VCaP (cell line): ENCODE measurements at regions not wholly inside any gene's neighbourhood (a gene's known extent, or its start where the extent isn't known, plus 50 kb on each side); places are given as distances from the start of the nearest gene placed in this dataset.

Source experiments
- H3K27ac ChIP-seq: fragments of 450-650 bp; 2 replicates; pipeline ENCODE4 v1.5.1; 2017
- TF ChIP-seq, protein P1 (sequence below): fragments of 450-650 bp; conservative IDR thresholded peaks from 2 replicates; pipeline ENCODE4 v1.5.1; 2017; ENCODE audit warnings: mild to moderate bottlenecking, moderate library complexity

DNA sequence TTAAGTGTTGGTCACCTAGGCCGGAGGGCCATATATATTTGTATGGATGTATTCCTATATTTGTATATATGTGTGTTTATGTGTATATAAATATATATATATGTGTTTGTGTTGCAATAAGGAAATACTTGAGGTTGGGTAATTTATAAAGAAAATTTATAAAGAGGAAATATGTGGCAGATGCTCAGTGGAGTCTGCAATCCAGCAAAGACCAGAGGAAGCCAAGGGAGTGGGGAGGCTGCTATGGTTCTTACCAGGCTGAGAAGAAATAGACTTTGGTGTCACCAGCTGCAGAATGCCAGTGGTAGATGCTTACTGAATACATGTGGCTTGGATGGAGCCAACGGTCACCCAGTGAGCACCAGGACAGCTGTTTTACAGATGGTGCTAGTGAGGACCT, 97.4 kb upstream of the ELOVL5 start:
- TF ChIP-seq, protein P1, sequence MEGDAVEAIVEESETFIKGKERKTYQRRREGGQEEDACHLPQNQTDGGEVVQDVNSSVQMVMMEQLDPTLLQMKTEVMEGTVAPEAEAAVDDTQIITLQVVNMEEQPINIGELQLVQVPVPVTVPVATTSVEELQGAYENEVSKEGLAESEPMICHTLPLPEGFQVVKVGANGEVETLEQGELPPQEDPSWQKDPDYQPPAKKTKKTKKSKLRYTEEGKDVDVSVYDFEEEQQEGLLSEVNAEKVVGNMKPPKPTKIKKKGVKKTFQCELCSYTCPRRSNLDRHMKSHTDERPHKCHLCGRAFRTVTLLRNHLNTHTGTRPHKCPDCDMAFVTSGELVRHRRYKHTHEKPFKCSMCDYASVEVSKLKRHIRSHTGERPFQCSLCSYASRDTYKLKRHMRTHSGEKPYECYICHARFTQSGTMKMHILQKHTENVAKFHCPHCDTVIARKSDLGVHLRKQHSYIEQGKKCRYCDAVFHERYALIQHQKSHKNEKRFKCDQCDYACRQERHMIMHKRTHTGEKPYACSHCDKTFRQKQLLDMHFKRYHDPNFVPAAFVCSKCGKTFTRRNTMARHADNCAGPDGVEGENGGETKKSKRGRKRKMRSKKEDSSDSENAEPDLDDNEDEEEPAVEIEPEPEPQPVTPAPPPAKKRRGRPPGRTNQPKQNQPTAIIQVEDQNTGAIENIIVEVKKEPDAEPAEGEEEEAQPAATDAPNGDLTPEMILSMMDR = no peak
- H3K27ac ChIP-seq = no peak overlapping the region

DNA sequence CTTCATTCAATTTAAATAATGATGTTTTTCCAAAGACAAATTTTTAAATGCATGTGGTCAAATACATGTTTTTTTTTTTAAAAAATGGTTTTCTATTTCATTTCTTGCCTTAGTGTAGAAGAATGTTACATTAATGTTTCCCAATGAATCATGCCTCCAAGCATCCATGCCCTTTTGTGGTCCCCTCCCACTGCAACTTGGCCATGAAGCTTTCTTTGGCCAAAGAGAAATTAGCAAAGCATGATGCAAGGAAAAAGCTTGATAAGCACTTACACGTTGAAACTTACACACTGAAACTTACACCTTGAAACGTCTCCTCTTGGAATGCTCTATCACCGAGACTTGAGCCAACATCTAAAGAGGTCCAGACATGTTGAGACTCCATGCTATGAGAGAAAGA, 93.0 kb upstream of the ELOVL5 start:
- TF ChIP-seq, protein P1 = no peak
- H3K27ac ChIP-seq = no peak overlapping the region

DNA sequence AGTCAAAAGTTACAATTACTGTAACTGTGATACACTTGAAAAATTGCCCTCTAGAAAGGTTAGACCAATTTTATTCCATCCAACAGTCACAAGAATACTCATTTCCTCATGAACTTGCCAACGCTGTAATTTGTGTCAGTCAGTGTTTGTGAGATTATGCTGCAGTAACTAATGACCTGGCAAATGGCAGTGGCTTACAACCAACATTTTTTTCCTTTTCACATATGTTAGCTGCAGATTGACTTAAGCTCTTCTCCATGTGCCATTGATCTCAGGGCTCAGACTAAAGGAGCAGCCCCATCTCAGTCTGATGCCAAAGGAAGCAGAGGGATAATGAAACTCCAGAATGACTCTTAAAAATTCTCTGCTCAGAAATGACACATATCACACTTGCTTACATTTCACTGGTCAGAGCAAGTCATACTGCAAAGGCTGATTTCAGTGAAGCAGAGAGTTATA, 92.3 kb upstream of the ELOVL5 start:
- TF ChIP-seq, protein P1 = no peak
- no peak overlapping the region for H3K27ac ChIP-seq

DNA sequence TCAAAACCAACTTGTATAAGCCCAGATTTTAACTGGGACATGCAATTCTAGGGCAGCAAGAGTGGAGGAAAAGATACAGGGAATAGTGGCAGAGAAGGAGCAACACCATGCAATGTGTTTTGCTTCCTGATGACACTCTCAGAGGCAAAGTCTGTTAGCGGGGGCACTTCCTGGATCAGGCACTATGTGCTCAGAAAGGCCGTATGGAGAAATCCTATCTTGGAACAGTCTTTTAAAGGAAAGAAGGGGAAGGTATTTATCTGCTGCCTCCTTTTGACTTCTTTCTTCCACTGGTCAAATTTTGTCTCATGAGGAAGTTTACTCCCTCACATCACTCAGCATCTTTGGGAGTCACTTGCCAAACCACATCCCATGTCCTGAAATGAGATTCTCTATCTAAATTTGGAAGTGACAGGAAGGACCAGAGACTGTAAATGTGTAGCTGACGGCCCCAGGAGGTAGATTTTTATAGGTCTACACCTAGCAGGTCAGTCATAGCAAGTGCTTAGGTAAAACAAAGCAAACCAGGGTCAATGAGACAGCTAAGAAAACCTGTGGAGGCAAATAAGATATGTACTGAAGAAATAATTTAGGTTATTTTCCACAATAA, 91.7 kb upstream of the ELOVL5 start:
- TF ChIP-seq, protein P1 = no peak

DNA sequence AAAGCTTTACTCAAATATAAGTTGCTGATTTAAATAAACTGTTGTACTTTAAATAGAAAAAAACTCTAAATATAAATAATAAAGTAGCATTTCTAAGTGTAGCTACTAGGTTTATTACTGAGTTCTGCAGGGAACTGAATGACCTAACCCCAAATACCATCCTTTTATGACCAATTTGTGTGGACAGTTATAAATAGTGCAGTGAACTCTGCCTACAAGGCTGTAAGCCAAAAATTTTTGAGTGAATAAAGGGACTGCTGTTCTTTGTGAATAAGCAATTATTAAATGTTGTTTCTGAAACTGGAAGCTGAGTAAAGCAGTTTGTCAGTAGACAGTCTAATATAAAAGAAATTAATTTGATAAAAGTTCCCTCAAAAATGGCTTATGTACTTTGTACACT, 90.8 kb upstream of the ELOVL5 start:
- H3K27ac ChIP-seq = no peak overlapping the region
- TF ChIP-seq, protein P1 = no peak

More for the DNA sequence above, 91.7 kb upstream of the ELOVL5 start:
- H3K27ac ChIP-seq = no peak overlapping the region

DNA sequence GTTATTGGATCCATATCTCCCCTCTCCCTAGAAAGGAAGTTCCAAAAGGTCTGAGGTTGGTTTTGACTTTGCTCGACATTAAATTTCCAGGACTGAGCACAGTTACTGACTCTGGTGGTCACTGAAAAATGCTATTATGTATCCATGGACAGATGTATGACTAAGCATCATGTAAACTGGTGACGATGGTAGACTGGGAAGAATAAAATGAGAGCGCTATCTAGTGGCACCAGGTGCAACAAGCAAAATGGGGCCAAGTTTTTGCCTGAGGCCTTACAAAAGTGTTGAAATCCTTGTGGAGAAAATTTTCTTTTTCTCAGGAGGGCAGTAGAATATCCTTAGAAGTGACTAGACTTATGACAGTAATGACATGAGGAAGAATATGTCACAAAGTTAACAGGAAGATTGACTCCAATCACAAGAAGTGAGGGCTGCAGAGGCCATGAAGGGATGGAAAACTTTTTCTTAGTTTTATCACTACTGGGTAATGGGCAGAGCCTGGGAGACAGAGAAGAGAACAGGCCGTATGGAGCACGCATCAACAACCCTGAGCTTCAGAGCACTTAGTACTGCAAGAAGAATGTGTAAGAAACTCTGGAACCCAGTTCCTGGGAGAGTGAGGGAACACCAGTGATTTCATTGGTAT, 88.9 kb upstream of the ELOVL5 start:
- TF ChIP-seq, protein P1 = peak; percentile 80
- H3K27ac ChIP-seq = no peak overlapping the region

DNA sequence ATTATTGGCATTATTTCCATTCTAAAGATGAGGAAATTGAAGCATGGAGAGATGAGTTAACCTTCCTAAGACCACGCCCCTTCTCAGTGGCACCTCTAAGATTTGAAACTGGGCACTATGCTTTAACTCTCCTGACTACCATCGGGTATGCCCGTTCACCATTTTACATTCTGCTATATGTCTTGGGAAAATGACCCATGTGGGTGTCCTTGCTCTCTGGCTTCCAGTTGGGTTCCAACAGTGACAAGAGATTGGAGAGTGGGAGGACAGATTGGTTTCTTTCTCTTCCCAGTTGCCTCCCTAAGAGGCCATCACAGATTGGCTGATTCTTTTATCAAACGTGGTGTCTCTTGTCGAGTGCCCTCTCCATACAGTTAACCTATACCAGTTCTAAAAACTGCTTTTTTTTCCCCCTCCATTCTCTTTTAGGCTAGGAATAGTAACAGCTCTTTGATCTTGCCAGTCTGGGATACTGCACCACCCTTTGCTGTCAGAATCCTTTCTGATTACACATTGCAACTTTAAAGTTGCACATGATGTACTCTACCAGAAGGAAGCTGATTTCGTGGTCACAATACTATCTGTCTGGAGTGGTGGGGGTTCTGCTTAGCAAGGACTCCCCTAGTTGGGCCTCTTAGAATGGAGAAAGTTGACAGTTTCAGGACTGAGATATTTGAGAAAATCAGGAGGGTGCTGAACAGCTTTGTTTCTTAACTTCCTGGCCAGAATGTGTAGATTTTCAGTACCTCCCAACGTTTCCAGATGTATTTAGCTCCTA, 88.0 kb upstream of the ELOVL5 start:
- TF ChIP-seq, protein P1 = no peak
- no peak overlapping the region for H3K27ac ChIP-seq
